ENCODE measurements at regions not wholly inside any gene's neighbourhood (a gene's known extent, or its start where the extent isn't known, plus 50 kb on each side); places are given as distances from the start of the nearest gene placed in this dataset.

DNA sequence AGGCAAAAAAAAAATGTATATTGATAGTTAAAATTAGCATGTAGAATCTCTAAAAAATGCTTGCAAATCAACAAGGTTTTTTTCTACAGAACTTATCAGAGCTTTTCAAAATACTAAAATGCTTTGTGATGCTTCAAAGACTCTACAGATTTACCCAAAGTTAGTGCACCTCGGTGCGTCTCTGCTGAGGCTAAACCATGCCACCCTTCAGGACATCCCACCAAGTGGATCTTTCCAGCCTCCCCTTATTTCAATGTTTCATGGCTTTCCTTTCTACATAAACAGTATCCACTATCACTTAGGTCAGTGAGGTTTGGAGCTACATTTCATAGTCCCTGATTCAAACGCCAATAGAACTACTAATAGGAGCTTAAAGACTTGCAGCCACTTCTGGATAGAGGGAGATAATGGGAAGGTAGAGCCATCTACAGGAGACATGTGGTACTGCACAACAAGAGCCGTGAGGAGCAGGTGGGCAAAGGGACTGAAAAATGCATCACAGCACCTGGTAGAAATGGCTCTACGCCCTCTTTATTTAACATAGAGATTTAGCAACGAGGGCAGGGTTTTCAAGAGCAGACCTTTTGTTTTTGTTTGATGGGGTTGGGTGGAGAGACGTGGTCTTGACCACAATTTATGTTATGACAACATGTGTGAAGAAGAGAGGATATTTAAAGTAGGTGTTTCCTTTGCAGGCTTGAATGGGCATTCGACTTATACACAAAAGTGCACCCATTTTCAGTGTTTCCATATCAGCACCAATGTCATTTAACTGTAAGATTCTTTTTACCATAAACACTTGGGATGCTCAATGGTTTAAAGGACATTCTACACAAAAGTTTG is 56.1 kb upstream of the SLC35G4 start:
- DNase-seq = no peak

- DNase-seq = no peak
Observed at GRCh38 chr18:11548916-11549551, 60.4 kb upstream of the SLC35G4 start.

- no peak for DNase-seq
Observed at GRCh38 chr18:11548396-11548795, 61.0 kb upstream of the SLC35G4 start.

GRCh38 chr18:11544060-11544633 is 65.2 kb upstream of the SLC35G4 start:
- DNase-seq = no peak

DNA sequence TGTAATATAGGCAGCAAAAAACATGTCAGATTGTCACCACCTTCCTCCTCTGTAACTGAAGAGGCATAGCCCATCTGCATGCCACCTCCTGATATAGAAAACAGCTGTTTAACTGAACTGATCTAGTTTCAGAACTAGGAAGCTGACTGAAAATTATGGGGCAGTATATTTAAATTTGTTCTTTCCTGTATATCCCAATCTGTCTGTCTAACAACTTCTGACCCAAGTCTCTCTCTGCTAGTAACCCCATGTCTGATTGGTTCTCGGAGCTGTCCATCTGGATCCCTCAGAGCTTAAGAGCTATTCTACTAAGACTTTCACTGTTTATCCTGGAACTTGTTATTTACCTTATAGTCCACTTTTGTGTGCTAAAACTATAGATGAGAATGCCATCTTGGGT is 68.2 kb upstream of the SLC35G4 start:
- no peak for DNase-seq

DNA sequence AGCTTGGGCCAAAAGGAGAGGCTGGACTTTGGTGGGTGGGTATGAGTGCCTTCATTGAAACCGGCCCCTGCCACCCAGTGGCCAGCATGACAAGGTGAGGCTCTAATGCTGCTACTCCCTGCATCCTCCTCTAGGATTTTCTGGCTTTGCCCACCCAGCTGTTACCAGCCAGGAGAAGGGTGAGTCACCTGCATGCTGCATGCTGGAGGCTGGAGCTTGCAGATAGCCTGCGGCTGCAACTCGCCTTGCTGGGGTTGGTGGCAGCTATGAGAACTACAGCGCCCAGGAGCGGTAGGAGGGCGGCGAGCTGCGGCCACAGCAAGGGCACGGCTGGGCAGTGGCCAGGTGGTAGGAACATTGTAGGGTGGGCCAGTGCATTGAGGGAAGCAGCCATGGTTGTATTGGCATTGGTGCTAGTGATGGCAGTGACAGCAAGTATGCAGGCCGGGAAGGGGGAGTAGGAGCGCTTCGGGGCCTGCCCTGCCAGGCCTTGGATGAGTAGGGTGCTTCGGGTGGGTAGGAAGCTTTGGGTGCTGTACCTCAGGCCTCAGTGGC is 75.4 kb upstream of the SLC35G4 start:
- DNase-seq = no peak

DNA sequence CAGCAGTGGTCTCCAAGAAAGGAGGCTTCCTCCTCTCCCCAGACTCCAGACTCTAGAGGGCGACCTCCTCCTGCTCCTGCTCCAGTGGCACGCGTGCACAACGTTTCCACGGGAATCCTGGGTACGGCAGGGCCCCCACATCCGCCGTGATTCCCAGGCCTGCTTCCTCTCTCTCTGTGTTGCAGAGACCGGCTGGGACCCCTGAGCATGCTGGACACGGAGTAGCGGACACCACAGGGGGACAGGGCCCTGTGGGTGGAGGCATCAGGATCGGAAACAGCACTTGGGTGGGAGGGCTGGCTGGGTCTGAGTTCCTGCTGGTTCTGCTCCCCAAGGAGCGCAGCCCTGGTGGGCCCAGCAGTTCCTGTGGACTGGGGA is 75.9 kb upstream of the SLC35G4 start:
- DNase-seq = no peak

- no peak for DNase-seq
Observed at GRCh38 chr18:11532758-11533512, 76.5 kb upstream of the SLC35G4 start.

GRCh38 chr18:11529081-11529480 is 80.3 kb upstream of the SLC35G4 start:
- no peak for DNase-seq

DNA sequence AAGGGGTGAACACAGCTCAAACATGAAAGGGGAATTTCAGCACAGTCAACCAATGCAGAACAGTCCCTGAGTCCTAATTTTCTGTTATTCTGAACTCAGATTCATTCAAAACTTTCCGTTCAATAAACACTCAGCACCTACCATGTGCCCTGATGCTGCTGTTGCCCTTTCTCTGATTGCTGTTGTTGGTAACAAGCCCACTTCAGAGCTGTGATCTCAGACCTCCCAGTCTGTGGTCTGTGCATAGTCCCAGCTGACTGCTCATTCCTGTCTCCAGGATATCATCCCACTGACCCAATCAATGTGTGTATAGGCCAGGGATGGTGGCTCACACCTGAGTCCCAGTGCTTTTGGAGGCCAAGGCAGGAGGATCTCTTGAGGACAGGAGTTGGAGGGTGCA is 82.7 kb upstream of the SLC35G4 start:
- DNase-seq = no peak

DNA sequence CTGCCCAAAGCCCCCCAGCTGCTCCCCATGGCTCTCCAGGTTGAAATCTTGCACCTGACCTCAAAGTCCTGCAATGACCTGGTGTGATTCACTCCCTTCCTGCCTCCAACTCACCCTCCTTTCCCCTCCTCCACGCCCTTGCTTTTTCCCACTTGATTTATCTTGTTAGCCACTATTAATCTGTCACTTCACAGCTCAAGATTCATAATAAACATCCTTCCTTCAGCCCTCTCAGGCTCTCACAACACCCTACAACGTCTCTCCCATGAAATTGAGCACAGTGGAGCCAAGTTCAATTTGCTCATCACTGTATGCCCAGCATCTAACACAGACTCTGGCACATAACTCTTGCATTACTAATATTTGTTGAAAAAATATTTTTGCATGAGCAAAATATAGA is 85.6 kb upstream of the SLC35G4 start:
- no peak for DNase-seq

DNA sequence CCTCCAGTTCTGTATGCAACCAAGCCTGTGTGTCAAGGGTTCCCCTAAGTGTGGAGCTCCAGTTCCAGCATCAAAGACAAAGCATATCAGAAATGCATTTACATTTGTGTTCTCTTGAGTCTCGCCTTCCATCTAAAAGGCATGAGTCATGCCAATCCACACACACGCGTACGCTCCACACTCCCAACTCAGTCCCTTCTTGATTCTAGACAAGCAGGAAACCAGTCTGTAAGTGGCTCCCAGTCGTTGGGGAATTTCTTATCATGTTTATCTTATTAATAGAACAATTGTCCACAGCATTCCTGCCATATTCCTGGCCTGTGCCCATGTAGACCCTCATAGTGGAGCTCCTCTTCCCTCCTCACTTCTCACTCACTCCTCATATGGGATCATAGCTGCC is 86.4 kb upstream of the SLC35G4 start:
- no peak for DNase-seq

- DNase-seq = no peak
Observed at GRCh38 chr18:11521853-11522252, 87.5 kb upstream of the SLC35G4 start.

DNA sequence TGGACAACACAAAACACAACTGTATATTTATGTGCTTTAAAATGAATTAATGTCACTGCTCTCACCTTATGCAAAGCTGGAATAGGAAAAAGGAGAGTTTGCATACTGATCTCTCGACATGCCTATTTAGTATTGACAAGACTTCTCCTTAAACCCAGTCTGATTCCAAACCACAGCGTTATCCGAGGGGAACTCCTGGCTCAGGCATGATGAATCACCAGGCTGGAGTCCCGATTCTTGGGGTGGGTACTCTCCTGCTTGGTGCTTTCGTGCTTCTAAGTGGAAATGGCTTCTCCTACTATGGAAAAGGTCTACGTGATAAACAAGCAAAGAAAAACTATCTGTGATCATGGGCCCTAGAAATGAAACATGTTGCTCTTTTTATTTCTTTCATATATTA is 88.9 kb upstream of the SLC35G4 start:
- no peak for DNase-seq

GRCh38 chr18:11518788-11519685 is 90.4 kb upstream of the SLC35G4 start:
- DNase-seq = peak; percentile 28

- DNase-seq = no peak
Observed at GRCh38 chr18:11517704-11518103, 91.7 kb upstream of the SLC35G4 start.

GRCh38 chr18:11516751-11517503 is 92.5 kb upstream of the SLC35G4 start:
- DNase-seq = no peak

DNA sequence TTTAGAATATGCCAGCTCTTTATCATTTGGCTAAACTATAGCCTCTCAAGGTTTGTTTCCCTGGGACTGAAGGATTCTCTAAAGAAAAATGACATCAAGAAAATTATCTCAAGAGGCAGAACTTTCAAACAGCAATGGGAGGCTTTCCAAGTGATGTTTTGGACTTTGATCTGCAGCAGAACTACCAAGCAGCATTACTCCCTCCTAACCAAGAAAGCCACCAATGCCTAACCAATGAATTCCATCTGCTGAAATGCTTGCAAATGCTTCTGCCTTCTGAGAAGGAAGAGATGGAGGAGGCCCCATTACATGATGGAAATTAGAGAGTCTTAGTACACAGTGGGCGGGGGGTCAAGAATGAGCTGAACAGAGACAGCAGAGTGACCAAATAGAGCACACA is 95.1 kb upstream of the SLC35G4 start:
- DNase-seq = no peak

DNA sequence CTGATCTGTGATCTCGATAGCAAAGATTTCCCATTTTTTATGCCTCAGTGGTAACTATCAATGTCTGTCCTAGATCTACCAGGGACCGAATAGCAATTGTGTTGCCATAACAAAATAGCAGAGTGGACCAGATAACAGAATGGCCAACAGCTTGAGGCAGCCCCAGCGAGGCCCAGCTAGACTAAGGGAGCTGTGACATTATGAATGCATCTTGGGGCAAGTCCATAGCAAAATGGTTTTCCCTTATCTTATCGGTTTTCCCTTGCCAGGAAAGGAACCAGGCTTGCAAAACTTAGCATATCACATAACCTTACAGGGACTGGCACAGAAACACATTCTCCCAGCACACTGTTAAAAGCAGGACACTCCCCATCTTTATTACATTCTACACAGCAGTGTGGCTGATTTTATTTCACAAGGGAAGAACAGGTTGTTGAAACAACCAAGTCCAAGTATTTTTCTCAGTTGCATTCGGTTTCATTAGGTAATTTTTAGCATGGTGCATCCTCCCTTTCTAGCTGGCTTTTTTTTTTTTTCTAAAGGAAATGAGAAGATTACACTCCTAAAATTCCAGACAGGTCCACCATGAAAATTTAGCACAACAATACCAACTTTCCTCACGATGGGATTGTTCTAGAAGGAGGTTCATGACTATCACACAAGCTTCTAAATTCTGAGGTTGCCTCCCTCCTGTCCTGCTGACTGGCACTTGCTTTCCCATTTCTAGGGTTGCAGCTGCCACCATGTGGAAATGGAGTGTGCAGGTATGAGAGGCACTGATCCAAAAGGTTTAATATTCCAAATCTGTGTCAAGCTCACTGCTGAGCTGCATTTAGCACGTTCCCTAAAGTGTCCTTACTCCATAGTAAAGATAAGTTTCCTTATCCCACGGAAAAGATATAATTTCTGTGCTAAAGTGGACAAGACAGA is 97.0 kb upstream of the SLC35G4 start:
- no peak for DNase-seq

DNA sequence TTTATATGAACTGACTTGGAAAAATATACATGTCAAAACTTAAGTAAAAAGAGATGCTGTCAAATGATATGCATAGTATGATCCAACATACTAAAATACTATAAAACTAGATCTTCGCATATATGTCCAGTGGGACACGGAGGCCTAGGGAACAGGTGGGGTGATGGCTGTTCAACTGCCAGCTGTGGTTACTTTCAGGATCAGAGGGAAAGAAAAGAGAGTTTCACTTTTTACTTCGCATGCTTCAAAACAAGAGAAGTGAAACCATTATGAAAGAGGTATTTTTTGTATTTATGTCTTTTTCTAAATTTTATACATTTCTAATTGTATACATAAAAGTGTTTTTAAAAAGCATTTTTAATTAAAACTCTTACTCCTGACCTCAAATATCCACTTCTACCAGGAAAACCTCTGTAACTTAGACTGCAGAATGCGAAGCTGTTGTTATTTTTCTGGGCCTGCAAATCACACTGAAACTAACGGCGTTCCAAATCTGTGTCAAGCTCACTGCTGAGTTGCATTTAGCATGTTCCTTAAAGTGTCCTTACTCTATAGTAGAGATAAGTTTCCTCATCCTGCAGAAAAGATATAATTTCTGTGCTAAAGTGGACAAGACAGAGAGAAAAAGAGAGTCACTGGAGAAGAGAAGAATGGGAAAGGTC is 97.8 kb upstream of the SLC35G4 start:
- no peak for DNase-seq

Data from NCI-H1048 (cell line).